GM18519 (cell line): ENCODE measurements at regions not wholly inside any gene's neighbourhood (a gene's known extent, or its start where the extent isn't known, plus 50 kb on each side); places are given as distances from the start of the nearest gene placed in this dataset.
"Not testable (repeated sequence)": the region's sequence is repeated elsewhere in the genome, so short reads cannot be mapped to it uniquely, and the experiment has no call there.

Experiments used
- ATAC-seq: cut with Tn5 transposase; IDR thresholded peaks from one replicate; pipeline ENCODE4 v1.9.1; 2021; ENCODE audit warnings: mild to moderate bottlenecking, moderate library complexity; ENCODE audit not compliant: unreplicated experiment, low FRiP score

- ATAC-seq: no peak
Measured at GRCh38 chr12:11976005-11976404, 94.7 kb upstream of the BCL2L14 start.

GRCh38 chr12:11978726-11979384, 91.9 kb upstream of the BCL2L14 start:
- no peak for ATAC-seq

GRCh38 chr12:11980115-11980514, 90.6 kb upstream of the BCL2L14 start:
- ATAC-seq: no peak

GRCh38 chr12:11981121-11981733, 89.5 kb upstream of the BCL2L14 start:
- ATAC-seq: peak; percentile 88

- no peak for ATAC-seq
Measured at GRCh38 chr12:11984417-11984816, 86.3 kb upstream of the BCL2L14 start.

GRCh38 chr12:11986165-11986564, 84.6 kb upstream of the BCL2L14 start:
- no peak for ATAC-seq

- no peak for ATAC-seq
Measured at GRCh38 chr12:11987901-11988300, 82.8 kb upstream of the BCL2L14 start.

DNA sequence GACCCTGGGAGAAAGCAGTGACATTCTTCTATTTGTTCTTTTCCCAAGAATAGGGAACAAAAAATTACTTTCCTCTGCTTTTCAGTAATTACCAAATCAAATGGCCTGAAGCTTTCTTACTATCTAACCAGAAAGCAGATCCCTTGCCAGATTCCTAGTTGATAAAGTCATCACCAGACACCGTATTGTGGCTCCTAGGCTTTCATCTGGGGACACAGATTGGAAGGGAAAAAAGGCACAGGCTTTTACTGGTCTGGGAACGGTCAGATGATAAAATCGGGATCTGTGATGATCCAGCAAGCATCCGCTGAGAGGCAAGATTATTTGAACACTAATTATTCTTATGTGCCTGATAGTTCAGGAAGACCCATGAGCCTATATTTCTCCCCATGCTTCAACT, 79.1 kb upstream of the BCL2L14 start:
- no peak for ATAC-seq

GRCh38 chr12:11992515-11992914, 78.2 kb upstream of the BCL2L14 start:
- no peak for ATAC-seq

- ATAC-seq: not testable (repeated sequence)
Measured at GRCh38 chr12:11998307-11998943, 72.3 kb upstream of the BCL2L14 start.

DNA sequence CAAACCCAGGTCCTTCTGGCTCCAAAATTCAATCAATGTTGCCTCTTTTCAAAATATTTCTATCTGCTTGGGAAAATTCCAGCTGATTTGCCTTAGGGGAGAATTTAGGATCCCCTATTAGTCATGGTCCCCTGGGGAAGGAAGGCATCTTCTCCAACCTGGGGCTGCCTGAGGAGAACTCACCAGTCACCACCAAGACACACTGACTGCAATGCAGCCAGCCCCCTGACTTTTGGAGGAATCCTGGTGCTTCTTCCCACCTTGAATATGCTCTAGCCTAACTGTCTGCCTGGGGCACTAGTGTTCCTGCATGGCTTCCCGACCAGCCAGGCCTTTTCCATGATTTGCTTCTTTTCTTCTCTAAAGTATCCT, 71.8 kb upstream of the BCL2L14 start:
- ATAC-seq: no peak

- ATAC-seq: no peak
Measured at GRCh38 chr12:12003609-12004008, 67.1 kb upstream of the BCL2L14 start.

DNA sequence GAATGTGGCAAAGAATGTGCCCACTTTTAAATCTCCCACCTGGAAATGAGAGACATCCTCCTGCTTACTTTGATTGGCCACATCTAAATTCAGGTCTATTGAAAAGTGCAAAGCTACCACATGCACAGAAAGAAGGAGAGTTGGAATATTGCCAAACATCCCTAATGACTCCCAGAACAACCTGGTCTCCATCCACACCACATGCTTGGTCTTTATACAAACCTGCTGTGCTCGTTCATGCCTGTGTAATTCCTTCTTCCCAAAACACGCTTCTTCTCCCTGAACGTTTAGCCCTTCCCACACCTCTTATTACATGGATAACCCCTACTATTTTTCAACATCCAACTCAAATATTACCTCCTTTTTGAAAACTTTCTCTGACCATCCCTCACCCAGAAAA, 66.2 kb upstream of the BCL2L14 start:
- no peak for ATAC-seq

DNA sequence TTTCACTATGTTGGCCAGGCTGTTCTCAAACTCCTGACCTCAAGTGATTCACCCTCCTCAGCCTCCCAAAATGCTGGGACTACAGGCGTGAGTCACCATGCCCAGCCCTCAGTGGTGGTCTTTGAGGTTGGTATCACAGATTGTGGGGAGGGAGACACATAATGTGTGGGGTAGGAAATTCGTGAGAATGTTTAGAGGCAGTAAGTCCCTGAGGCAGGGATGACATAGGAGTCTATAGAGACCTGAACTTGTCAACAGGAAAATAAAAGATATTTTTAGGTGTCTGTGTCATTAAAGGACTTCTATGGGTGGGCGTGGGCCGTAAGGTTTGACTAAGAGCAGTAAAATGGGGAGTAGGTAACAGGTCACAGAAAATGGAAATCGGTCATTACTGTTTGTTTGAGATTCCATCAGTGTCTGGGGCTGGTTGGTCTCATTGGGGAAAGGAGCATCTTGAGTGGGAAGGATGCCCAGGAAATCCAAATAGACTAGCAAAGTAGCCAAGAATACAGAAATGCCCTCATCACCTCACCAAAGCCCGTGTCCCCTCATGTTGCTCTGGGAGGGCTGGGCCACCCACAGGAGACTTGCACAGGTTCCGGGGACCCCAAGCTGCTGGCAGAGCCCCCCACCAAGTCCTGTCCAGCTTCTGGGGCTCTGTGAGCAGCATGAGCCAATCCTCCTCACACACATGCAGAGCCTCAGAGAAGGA, 63.6 kb upstream of the BCL2L14 start:
- ATAC-seq: no peak

GRCh38 chr12:12007713-12008231, 63.0 kb upstream of the BCL2L14 start:
- ATAC-seq: no peak

- no peak for ATAC-seq
Measured at GRCh38 chr12:12008232-12008850, 62.4 kb upstream of the BCL2L14 start.

- ATAC-seq: peak; percentile 38
Measured at GRCh38 chr12:12008931-12009611, 61.7 kb upstream of the BCL2L14 start.

DNA sequence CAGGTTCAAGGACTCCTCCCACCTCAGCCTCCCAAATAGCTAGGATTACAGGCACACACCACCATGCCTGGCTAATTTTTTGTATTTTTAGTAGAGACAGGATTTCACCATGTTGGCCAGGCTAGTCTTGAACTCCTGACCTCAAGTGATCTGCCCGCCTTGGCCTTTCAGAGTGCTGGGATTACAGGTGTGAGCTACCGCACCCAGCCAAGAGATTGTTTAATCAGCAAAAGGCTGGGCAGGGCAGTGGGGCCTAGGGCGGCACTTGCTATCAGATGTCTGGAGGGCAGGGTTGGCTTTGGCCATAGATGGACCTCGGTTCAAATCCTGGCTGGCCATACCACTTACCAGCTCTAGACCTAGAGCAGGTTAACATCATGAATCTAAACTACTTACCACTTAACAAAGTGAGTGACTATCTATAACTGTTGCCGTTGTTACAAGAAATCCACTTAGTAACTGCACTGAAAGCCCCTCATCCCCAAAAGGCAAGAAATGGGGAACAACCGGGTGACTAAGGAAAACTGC, 60.9 kb upstream of the BCL2L14 start:
- not testable (repeated sequence) for ATAC-seq

DNA sequence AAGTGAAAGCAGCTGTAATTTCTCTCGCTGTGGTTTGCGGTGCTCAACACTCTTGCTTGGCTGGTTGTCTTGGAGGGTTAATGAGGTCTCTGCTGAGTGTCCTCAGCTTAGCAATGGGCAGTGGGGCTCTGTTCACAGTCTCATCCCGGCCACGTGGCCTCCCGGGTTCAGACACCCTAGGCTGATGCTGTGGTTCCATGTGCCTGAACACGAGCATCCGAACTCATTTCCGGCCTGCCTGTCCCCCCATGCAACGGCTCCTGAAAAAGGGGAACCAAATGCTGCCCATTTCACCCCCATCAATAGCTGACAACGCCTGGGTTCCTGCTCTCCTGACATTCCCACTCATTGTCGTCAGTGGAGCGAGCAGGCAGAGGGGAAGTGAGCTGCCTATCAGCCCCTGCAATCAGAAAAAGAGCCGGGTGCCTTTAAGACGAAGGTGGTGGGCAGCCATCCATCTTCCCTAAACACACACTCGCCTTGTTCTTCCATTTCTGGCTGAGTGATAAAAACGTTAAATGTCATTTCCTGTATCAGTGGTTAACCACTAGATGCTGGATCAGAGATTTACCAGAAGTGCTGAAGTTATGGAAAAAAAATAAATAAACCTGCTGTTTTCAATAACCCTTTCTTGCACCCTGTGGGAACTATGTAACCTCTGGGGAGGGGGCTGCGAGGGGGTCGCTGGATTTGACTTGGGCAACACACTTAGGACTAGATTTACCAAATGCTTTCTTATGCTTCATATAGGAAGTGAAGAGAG, 60.3 kb upstream of the BCL2L14 start:
- no peak for ATAC-seq
